Posterior cingulate gyrus (tissue), 11 donors: ENCODE measurements at regions not wholly inside any gene's neighbourhood (a gene's known extent, or its start where the extent isn't known, plus 50 kb on each side); places are given as distances from the start of the nearest gene placed in this dataset.

Experiments
- DNase-seq, 10 donors: peaks; one replicate each; pipeline versions ENCODE4 v3.0.0 to v3.0.0-alpha.2; 2020 to 2021; ENCODE audit warnings: mixed read lengths in 3 of 10
- intact Hi-C: fragments of 100-400 bp; cut with DNase I; formaldehyde crosslinking; loops from one replicate; pipeline ENCODE4 v1.15.1; 2023

DNA sequence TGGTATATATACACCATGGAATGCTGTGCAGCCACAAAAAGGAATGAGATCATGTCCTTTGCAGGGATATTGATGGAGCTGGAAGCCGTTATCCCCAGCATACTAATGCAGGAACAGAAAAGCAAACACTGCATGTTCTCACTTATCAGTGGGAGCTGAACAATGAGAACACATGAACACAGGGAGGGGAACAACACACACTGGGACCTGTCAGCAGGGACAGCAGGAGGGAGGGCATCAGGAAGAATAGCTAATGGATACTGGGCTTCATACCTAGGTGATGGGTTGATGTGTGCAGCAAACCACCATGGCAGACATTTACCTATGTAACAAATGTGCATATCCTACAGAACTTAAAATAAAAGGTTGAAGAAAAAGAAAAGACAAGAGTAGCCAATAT is 81.1 kb upstream of the ADAD1 start:
- DNase-seq = no peak
- intact Hi-C loops = no loop called here

DNA sequence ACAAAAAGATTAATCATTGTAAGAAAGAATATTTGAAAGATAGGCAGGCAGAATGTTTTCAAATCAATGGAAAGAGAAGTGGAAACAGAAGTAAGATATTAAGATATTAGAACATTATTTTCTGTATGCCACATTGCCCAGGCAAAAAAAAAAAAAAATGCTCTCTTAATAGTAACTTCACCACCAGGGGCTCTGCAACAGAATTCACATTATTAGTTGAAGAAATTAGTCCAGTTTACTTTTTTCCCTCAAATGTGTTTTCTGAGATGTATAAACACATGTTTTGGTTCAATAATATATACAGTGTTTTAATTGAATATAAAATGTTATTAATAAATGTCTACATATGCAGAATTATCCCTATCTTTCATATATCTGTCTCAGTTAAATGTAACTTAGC is 78.0 kb upstream of the ADAD1 start:
- intact Hi-C loops = no loop called here
- no peak for DNase-seq

DNA sequence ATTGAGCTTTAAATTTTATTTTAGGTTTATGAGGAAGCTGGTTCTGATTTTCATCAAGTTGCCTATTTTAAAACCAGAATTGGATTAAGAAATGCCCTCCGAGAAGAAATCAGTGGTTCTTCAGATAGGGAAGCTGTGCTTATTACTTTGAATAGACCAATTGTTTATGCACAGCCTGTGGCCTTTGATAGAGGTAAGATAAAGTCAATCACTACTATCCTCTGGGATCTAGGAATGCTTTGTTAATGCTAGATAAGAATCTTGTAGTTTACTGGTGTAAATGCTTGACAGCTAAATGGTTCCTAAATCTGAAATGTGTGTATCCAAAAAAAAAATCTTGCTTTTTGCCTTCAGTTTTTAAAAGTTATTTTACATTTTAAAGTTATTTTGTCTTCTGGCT is 73.0 kb upstream of the ADAD1 start:
- intact Hi-C loops = no loop called here
- DNase-seq = no peak

DNA sequence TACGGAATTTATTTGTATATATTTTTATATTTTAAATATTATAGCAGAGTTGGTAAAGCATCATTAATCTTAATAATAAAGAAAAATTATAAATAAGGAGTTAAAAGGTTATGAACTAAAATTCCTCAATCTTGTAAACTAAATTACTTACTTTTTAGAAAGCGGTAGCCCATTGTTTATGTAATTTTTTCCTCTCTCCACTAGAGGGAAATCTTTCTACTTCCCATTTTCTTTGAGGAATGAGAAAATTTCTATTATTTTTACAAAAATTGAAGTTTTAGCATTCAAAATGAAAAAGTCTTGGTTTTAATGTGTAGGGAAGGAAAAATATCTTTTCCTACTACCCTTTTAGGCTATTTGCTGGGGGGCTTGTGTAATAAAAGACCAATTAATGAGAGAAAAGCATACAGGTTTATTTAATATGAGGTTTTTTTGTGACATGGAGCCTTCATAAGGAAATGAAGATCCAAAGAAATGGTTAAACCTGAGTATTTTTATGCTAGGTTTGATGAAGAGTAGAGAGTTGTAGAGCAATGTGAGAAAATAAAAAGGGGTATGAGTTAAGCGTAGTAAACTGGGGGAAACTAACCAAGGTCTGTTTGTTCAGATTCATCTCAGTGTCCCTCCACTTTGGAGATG is 68.7 kb upstream of the ADAD1 start:
- DNase-seq = no peak
- intact Hi-C loops = loop anchor here (5.0 kb wide), 1 partner anchor 267 kb away; no protein-coding TSS in a partner anchor

DNA sequence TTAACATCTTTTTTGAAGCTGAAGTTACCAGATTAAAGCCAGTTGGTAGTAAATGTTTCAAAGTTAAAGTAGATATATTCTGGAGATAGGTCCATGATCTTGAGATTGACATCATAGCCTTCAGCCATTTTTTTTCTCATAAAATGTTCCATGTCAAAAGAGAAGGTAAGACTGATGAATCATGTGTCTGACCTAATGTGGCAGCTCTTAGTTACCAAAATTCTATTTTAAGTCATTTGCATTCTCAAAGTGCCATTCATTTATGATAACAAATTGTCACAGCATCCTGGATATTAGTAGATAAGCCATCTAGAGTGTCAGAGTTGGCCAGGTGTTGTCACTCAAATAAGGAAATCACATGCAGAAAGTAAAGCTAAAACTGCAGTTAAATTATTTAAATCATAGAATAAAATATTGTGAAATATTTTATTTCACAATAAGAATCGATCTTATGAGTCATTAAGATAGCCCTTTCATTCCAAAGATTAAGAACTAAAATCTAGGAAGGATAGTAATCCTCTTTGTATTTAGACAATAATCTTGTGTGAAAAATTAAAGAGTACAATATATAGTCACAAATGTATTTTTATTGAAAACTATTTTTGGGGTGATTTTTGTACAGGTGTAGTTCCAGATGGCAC is 65.7 kb upstream of the ADAD1 start:
- intact Hi-C loops = loop anchor here (5.0 kb wide), 1 partner anchor 264 kb away; no protein-coding TSS in a partner anchor
- no peak for DNase-seq

DNA sequence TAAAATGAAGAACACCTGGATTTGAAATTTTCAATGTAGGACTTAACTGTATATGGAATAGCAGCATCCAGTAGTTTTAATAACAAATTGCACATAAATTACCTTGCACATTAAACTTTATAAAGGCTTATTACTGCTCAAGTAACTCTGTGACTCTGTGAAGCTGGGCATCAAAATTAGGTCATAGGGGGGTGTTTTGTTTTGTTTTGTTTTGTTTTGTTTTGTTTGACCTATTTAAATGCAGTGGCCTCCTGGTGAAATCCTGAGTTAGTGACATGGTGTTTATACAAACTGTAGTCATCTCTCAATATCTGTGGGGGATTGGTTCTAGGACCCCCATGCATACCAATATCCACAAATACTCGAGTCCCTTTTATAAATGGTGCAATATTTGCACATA is 51.9 kb upstream of the ADAD1 start:
- no peak for DNase-seq
- intact Hi-C loops = no loop called here

DNA sequence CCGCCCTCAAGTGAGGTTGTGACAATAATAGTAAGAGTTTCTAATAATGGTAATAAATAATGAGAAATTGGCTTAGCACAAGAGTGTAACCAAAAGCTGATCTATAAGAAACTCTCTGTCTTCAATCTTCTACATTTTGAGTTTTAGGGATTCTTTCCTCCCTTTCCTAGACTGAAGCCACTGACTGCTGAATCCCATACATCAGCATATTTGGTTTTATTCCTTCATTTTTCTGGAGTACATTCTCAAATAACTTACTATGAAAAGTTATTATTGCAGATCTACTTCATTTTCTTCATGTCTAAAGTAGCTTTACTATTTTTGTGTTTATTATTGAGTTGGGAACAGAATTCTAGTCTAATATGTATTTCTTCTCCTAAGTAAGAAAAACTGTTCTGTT is 49.9 kb upstream of the ADAD1 start:
- no peak for DNase-seq
- intact Hi-C loops = no loop called here
